ENCODE measurements at regions not wholly inside any gene's neighbourhood (a gene's known extent, or its start where the extent isn't known, plus 50 kb on each side); places are given as distances from the start of the nearest gene placed in this dataset.

- Histone ChIP-seq H3K27me3 (ENCODE audit: control insufficient read depth, insufficient read depth, low read length) (no peaks in the 10 kb centered on the region), H3K4me3 (ENCODE audit: low read depth, low read length) (no peak overlapping the region), H3K36me3 (ENCODE audit: control insufficient read depth, insufficient read depth, low read length) (no peaks in the 10 kb centered on the region)
- TF ChIP-seq CTCF (IDR thresholded peaks at IDR 0.05; ENCODE audit: insufficient read depth, low read length, poor library complexity, severe bottlenecking), result no peak
- no peak for DNase-seq (ENCODE audit: low read depth)
Measured at GRCh38 chr19:30679153-30679702, 307.0 kb downstream of the ZNF536 start.

- H3K27me3 ChIP-seq (ENCODE audit: control insufficient read depth, insufficient read depth, low read length), result no peaks in the 10 kb centered on the region
- no peaks in the 10 kb centered on the region for H3K36me3 ChIP-seq (ENCODE audit: control insufficient read depth, insufficient read depth, low read length)
- TF ChIP-seq CTCF (IDR thresholded peaks at IDR 0.05; ENCODE audit: insufficient read depth, low read length, poor library complexity, severe bottlenecking), result no peak
- H3K4me3 ChIP-seq (ENCODE audit: low read depth, low read length), result no peak overlapping the region
- DNase-seq (ENCODE audit: low read depth), result no peak
Measured at GRCh38 chr19:30678168-30678567, 306.0 kb downstream of the ZNF536 start.

- no peak overlapping the region for H3K4me3 ChIP-seq (ENCODE audit: low read depth, low read length)
- H3K27me3 ChIP-seq (ENCODE audit: control insufficient read depth, insufficient read depth, low read length), result no peaks in the 10 kb centered on the region
- H3K36me3 ChIP-seq (ENCODE audit: control insufficient read depth, insufficient read depth, low read length), result no peaks in the 10 kb centered on the region
- no peak for TF ChIP-seq CTCF (IDR thresholded peaks at IDR 0.05; ENCODE audit: insufficient read depth, low read length, poor library complexity, severe bottlenecking)
- DNase-seq (ENCODE audit: low read depth), result no peak
Measured at GRCh38 chr19:30677702-30678101, 305.5 kb downstream of the ZNF536 start.

- TF ChIP-seq CTCF (IDR thresholded peaks at IDR 0.05; ENCODE audit: insufficient read depth, low read length, poor library complexity, severe bottlenecking), result no peak
- no peaks in the 10 kb centered on the region for H3K36me3 ChIP-seq (ENCODE audit: control insufficient read depth, insufficient read depth, low read length)
- DNase-seq (ENCODE audit: low read depth), result no peak
- H3K27me3 ChIP-seq (ENCODE audit: control insufficient read depth, insufficient read depth, low read length), result no peaks in the 10 kb centered on the region
- H3K4me3 ChIP-seq (ENCODE audit: low read depth, low read length), result no peak overlapping the region
Measured at GRCh38 chr19:30676990-30677679, 305.0 kb downstream of the ZNF536 start.

GRCh38 chr19:30675086-30675485 lies 302.9 kb downstream of the ZNF536 start:
- TF ChIP-seq CTCF (IDR thresholded peaks at IDR 0.05; ENCODE audit: insufficient read depth, low read length, poor library complexity, severe bottlenecking), result no peak
- Histone ChIP-seq H3K27me3 (ENCODE audit: control insufficient read depth, insufficient read depth, low read length) (peaks cover under 1% of the 10 kb centered on the region), H3K4me3 (ENCODE audit: low read depth, low read length) (no peak overlapping the region), H3K36me3 (ENCODE audit: control insufficient read depth, insufficient read depth, low read length) (no peaks in the 10 kb centered on the region)
- no peak for DNase-seq (ENCODE audit: low read depth)

- DNase-seq (ENCODE audit: low read depth), result no peak
- no peak for TF ChIP-seq CTCF (IDR thresholded peaks at IDR 0.05; ENCODE audit: insufficient read depth, low read length, poor library complexity, severe bottlenecking)
- Histone ChIP-seq H3K27me3 (ENCODE audit: control insufficient read depth, insufficient read depth, low read length) (peaks cover 3% of the 10 kb centered on the region), H3K36me3 (ENCODE audit: control insufficient read depth, insufficient read depth, low read length) (no peaks in the 10 kb centered on the region), H3K4me3 (ENCODE audit: low read depth, low read length) (no peak overlapping the region)
Measured at GRCh38 chr19:30674656-30675055, 302.5 kb downstream of the ZNF536 start.

All from kidney epithelial cell (primary cell).